Activated CD4-positive, alpha-beta T cell treated with anti-CD3 and anti-CD28 coated beads, Interleukin-2, amount 50 U/mL, for 4 hours (primary cell): ENCODE measurements at regions not wholly inside any gene's neighbourhood (a gene's known extent, or its start where the extent isn't known, plus 50 kb on each side); places are given as distances from the start of the nearest gene placed in this dataset.

ENCODE experiments used
- DNase-seq, 2 experiments: peaks; one replicate each; pipeline ENCODE4 v3.0.0-alpha.2; 2020

GRCh38 chr13:30845297-30846214, 60.5 kb upstream of the MEDAG start:
- DNase-seq = no peak

DNA sequence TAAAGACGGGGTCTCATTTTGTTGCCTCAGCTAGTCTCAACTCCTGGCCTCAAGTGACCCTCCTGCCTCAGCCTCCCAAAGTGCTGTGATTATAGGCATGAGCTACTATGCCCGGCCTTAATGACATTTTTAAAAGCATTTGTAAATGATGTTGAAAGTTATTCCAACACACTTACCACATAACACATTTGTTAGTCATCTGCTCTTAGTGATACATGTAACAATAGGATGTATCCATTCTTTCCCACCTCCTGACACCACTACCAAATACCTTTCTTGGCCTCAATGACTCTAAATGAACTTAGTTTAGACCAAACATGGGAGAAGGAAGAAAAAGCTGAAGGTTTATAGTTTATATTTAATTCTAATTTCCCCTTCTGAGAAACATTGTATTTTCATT, 59.8 kb upstream of the MEDAG start:
- DNase-seq = no peak

DNA sequence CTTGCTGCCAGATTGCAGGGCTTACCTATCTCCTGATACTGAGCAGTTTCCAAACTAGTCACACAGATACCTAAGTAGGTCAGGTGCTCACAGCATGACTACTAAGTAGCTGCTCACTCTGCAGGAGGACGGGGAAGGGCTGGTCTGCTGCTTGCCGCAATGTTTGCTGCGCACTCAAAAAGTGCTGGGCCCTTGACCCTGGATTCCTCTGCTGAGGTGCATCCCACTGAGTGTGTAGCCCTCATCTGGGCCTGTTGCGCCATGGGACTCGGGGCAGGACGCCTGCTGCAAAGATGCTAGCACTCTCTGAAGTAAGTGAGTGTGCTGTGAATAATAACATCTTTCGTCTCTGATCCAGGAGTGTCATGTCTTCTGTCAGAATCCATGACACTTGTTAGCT, 59.2 kb upstream of the MEDAG start:
- DNase-seq = no peak

GRCh38 chr13:30847650-30848307, 58.3 kb upstream of the MEDAG start:
- DNase-seq = no peak

DNA sequence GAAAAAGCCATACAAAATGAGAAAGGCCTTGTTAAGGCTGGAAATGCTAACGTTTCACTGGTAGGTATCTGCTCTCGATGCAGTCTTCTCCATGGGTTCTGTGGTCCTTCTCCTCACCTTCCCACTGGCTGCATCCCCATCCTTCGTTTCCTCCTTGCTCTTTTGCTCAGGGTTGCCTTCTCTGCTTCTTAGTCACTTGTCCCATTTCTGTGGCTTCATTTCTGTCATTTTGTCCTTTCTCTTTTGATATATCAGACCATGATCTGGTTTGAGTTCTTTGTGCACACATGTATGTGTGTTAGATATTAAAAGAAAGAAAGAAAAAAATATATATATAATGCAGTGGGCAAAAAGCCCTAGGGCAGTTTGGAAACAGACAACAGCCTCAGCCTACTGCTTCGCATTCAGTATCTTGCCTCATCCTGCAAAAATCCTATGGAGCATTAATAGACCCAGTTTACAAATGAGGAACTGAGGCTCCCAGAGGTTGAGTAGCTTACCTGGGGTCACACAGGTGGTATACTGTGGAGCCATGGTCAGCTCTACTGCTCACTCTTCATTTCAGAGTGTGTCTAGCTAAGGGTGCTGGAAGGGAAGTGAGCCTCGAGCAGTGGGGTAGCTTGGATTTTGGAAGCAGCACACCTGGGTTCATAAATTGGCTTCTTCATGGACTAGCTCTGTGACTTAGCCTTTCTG, 57.6 kb upstream of the MEDAG start:
- no peak for DNase-seq

- DNase-seq = no peak
Measured at GRCh38 chr13:30849611-30850010, 56.5 kb upstream of the MEDAG start.

GRCh38 chr13:30850204-30850866, 55.7 kb upstream of the MEDAG start:
- DNase-seq = no peak

DNA sequence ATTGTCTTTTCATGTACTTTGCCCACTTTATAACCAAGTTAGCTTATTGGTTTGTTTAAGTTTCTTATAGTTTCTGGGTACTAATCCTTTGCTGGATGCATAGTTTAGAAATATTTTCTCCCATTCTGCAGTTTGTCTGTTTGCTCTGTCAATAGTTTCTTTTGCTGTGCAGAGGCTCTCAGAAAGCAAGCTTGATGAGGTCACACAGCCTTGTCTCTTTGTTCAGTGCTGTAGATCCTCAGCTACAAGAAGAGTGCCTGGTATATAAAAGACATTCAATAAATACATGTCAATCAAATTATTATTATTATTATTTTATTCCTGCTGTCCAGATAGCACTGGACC, 55.2 kb upstream of the MEDAG start:
- DNase-seq = no peak

GRCh38 chr13:30851697-30852096, 54.4 kb upstream of the MEDAG start:
- no peak for DNase-seq

- DNase-seq = no peak
Measured at GRCh38 chr13:30855569-30855968, 50.5 kb upstream of the MEDAG start.

DNA sequence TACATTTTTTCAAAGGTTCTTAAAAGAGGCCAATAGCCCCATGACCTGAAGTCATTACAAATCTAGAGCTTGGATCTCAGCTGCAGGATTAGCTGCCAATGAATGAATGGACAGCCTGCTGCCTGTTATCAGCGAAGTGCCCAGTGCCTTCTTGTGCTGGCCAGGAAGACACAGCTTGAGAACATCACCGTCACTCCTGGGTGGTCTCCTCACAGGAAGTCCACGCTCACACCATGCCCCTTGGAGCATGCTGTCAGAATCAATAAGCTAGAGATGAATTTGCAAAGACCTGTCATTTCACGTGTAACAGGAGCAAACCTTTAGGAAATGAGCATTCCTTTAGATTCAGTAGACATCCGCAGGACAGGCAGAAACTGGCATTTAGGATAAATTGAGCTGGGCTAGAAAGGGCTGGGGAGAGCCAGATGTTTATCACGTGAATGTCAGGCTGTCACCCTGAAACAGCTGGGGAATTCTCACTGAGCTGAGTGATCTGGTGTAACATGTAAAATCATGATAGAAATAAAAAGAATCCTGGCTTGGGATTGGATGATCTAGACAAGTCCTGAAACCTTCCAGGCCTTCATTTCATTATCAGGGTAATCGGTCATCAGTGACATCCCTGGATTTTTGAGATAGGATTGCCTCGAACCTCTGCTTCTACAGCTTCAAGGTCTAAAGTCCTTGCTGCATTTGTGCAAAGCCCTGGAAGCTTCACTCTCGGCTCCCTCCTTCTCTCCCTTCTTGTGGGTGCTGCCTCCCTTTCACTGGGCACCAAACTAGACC, 49.9 kb upstream of the MEDAG start:
- no peak for DNase-seq
